Ascending aorta (tissue), 2 donors: ENCODE measurements at regions not wholly inside any gene's neighbourhood (a gene's known extent, or its start where the extent isn't known, plus 50 kb on each side); places are given as distances from the start of the nearest gene placed in this dataset.
"Not testable (repeated sequence)": the region's sequence is repeated elsewhere in the genome, so short reads cannot be mapped to it uniquely, and the experiment has no call there.

Source experiments
- DNase-seq, 2 donors: peaks; one replicate each; pipeline ENCODE4 v3.0.0-alpha.2; 2019; ENCODE audit warnings: low spot score in 2 of 2
- H3K27ac ChIP-seq, 2 donors: fragments of 200-600 bp; sonication (generic); one replicate each; pipeline ENCODE4 v1.5.1; 2016 to 2017; ENCODE audit warnings: mild to moderate bottlenecking in 1 of 2
- H3K27me3 ChIP-seq: fragments of 200-600 bp; sonication (generic); one replicate; pipeline ENCODE4 v1.5.1; 2017
- H3K36me3 ChIP-seq, 2 donors: fragments of 200-600 bp; sonication (generic); one replicate each; pipeline ENCODE4 v1.5.1; 2016
- H3K4me1 ChIP-seq, 2 donors: fragments of 200-600 bp; sonication (generic); one replicate each; pipeline ENCODE4 v1.5.1; 2016 to 2017; ENCODE audit warnings: mild to moderate bottlenecking in 1 of 2
- H3K4me3 ChIP-seq, 2 donors: fragments of 200-600 bp; sonication (generic); one replicate each; pipeline ENCODE4 v1.5.1; 2016 to 2017; ENCODE audit warnings: mild to moderate bottlenecking in 1 of 2
- H3K9me3 ChIP-seq, 2 donors: fragments of 200-600 bp; sonication (generic); one replicate each; pipeline ENCODE4 v1.5.1; 2016
- intact Hi-C: fragments of 100-400 bp; cut with DNase I; formaldehyde crosslinking; loops from one replicate; pipeline ENCODE4 v1.15.1; 2023
- TF ChIP-seq, protein P1 (sequence below), 3 experiments: fragments of 200-600 bp in 2 of 3; fragments of 450-650 bp in 1 of 3; sonication (generic) in 2 of 3; IDR thresholded peaks; one replicate each; pipeline ENCODE4 v1.5.1; 2016 to 2019; ENCODE audit warnings: antibody characterized with exemption in 3 of 3, mild to moderate bottlenecking in 1 of 3, moderate library complexity in 1 of 3

DNA sequence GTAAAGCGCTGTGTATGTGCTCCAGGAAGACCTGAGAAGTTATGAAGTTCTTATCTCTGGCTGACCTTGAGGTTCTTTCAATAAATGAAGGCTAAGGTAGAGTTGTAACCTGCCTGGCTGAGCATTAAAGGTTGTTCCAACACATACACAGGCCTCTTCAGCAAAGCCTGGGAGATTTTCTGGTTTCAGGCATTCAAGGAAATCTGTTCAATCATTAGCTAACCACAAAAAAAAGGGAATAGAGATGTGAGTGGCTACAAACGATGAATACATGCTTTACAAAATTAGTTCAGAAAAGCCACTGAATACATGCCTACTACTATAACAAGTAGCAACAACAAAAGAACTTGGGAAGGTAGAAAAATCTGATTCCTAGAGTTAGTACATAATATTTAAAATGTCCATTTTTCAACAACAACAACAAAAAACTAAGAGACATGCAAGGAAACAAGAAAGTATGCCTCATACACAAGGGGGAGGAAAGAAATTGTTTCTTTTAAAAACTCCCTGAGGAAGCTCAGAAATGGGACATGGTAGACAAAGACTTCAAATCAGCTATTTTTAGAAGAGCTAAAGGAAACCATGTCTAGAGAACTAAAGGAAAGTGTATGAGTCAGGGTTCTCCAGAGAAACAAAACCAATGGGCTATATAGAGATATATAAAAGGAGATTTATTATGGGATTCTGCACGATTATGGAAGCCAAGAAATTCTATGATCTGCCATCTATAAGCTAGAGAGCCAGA, 191.5 kb upstream of the IPO5 start:
- no peak for DNase-seq
- Histone ChIP-seq H3K27ac (peak overlapping the region in 1 of 2 donors; percentile 40), H3K9me3 (peaks cover 0 to 8% of the 10 kb centered on the region in 2 donors), H3K4me3 (no peak overlapping the region), H3K27me3 (no peaks in the 10 kb centered on the region), H3K36me3 (no peaks in the 10 kb centered on the region), H3K4me1 (peaks cover 0 to 3% of the 10 kb centered on the region in 2 donors)
- TF ChIP-seq, protein P1, sequence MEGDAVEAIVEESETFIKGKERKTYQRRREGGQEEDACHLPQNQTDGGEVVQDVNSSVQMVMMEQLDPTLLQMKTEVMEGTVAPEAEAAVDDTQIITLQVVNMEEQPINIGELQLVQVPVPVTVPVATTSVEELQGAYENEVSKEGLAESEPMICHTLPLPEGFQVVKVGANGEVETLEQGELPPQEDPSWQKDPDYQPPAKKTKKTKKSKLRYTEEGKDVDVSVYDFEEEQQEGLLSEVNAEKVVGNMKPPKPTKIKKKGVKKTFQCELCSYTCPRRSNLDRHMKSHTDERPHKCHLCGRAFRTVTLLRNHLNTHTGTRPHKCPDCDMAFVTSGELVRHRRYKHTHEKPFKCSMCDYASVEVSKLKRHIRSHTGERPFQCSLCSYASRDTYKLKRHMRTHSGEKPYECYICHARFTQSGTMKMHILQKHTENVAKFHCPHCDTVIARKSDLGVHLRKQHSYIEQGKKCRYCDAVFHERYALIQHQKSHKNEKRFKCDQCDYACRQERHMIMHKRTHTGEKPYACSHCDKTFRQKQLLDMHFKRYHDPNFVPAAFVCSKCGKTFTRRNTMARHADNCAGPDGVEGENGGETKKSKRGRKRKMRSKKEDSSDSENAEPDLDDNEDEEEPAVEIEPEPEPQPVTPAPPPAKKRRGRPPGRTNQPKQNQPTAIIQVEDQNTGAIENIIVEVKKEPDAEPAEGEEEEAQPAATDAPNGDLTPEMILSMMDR (IDR thresholded peaks at IDR 0.05), result no peak
- intact Hi-C loops, result no loop called here

DNA sequence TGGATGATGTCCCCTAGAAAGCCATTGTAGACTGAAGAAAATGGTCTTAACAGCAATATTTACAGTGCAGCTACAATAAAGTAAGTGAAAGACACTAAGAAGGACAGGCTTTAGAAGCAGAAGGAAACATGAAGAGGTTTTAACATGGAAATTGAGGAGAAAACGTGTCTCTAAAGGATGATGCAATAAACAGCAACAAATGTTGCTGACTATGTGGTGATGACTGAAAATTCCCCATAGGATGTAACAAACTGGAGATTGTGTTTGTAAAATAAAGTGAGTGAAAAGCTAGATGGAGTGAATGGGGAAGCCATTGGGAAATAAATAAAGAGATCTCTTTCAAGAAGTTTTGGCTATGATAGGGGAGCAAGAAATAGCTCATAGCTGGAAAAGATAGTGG, 186.7 kb upstream of the IPO5 start:
- H3K27ac ChIP-seq, result no peak overlapping the region
- H3K27me3 ChIP-seq, result no peaks in the 10 kb centered on the region
- H3K4me3 ChIP-seq, result no peak overlapping the region
- peaks cover 0 to 8% of the 10 kb centered on the region in 2 donors for H3K9me3 ChIP-seq
- intact Hi-C loops, result no loop called here
- no peak for DNase-seq
- H3K36me3 ChIP-seq, result no peaks in the 10 kb centered on the region
- TF ChIP-seq, protein P1 (IDR thresholded peaks at IDR 0.05), result no peak
- H3K4me1 ChIP-seq, result no peaks in the 10 kb centered on the region

DNA sequence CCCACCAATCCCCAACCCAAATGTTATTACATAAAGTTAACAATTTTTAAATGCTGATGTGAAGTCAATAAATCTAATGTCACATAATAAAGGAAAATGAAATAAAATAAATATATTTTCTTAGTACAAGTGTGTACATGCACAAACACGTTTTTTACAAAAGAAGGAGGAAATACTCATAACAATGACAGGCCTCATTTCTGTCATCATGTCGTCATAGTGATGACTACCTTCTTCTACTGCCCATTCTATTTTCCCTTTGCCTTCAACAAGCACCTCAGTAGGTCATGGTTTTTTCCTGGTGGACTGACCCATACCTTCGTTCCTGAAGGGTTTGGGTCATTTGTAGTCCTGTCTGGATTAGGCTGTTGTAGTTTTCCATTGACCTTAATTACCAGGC, 185.3 kb upstream of the IPO5 start:
- Histone ChIP-seq H3K36me3 (no peaks in the 10 kb centered on the region), H3K9me3 (no peaks in the 10 kb centered on the region), H3K27me3 (no peaks in the 10 kb centered on the region), H3K4me3 (no peak overlapping the region), H3K4me1 (no peaks in the 10 kb centered on the region), H3K27ac (no peak overlapping the region)
- intact Hi-C loops, result no loop called here
- TF ChIP-seq, protein P1 (IDR thresholded peaks at IDR 0.05), result no peak
- no peak for DNase-seq

DNA sequence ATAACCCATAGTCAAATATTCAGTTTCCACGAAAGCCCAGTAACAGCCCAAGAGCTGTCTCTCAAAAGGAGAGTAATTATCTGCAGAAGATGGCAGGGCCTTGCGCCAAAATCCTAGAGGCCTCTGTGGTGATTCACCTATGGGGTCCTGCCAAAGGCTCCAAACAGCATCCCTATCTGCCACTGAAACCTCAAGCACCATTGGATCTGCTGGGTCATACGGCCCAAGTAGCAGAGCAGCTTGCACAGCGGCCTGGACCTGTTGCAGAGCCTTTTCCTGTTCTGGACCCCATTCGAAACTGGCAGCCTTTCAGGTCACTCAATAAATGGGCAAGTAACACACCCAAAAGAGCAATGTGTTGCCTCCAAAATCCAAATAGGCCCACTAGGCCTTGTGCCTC, 183.2 kb upstream of the IPO5 start:
- H3K4me1 ChIP-seq, H3K9me3 ChIP-seq, DNase-seq, H3K27me3 ChIP-seq, H3K27ac ChIP-seq, intact Hi-C loops, H3K36me3 ChIP-seq, H3K4me3 ChIP-seq: not testable (repeated sequence)

DNA sequence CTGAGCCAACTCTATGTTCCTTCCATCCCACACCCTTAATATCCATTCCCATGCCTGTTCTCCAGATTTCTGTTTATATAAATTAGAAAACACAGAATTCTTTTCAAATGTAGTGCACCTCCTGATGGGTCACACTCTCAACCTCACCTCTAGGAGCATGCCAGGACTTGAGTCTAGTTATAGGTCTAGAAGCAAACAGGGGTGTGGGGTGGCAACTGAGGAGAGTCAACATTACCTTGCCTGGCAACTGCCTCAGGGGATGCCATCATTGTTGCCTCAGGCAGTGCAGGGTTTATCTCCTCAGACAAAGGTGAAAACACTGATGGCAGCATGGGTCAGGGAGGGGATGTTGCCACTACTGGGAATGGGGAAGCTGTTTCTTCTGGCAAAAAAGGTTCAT, 181.0 kb upstream of the IPO5 start:
- intact Hi-C loops, H3K4me3 ChIP-seq, H3K9me3 ChIP-seq, DNase-seq, H3K36me3 ChIP-seq, H3K4me1 ChIP-seq, H3K27ac ChIP-seq, H3K27me3 ChIP-seq: not testable (repeated sequence)

DNA sequence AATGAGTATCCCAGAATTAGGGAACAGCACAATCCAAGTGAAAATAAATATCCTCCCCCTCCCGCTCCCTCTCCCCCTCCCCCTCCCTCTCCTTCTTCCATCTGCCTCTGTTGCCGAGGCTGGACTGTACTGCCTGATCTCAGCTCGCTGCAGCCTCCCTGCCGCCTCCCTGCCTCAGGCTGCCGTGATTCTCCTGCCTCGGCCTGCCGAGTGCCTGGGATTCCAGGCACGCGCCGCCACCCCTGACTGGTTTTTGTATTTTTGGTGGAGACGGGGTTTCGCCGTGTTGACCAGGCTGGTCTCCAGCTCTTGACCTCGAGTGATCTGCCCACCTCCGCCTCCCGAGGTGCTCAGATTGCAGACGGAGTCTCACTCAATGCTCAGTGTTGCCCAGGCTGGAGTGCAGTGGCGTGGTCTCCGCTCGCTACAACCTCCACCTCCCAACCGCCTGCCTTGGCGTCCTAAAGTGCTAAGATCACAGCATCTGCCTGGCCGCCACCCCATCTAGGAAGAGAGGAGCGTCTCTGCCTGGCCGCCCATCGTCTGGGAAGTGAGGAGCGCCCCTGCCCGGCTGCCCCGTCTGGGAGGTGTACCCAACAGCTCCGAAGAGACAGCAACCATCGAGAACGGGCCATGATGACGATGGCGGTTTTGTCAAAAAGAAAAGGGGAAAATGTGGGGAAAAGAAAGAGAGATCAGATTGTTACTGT, 178.9 kb upstream of the IPO5 start:
- H3K27me3 ChIP-seq, H3K4me1 ChIP-seq, DNase-seq, H3K4me3 ChIP-seq, intact Hi-C loops, H3K36me3 ChIP-seq, H3K27ac ChIP-seq, H3K9me3 ChIP-seq: not testable (repeated sequence)

DNA sequence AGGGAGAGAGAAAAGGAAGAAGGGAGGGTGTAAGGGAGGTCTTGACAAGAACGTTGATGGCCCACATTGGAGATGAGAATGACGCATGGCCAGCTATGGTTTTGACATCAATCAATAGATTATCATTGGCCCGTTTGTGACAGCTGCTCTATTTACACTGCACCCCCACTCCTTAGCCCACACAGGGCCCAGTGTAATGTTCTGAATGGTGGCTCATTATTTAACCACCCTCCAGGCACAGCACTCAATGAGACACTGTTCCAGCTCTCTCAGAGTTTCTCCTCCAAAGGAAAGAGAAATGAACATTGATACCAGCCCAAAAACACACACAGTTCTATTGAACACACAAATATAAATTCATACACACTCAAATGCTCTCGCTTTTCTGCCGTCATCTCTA, 173.0 kb upstream of the IPO5 start:
- Histone ChIP-seq H3K9me3 (peaks cover 0 to 5% of the 10 kb centered on the region in 2 donors), H3K36me3 (no peaks in the 10 kb centered on the region), H3K27ac (peak overlapping the region; percentile 74 to 87), H3K4me1 (peaks cover 0 to 17% of the 10 kb centered on the region in 2 donors), H3K4me3 (no peak overlapping the region), H3K27me3 (no peaks in the 10 kb centered on the region)
- DNase-seq, result no peak
- TF ChIP-seq, protein P1 (IDR thresholded peaks at IDR 0.05), result no peak
- intact Hi-C loops, result loop anchor here (5.0 to 10.0 kb wide), 3 partner anchors 56 to 556 kb away; partner anchors contain the start of genes MBNL2 and RAP2A
